PC-3 (cell line): ENCODE measurements at regions not wholly inside any gene's neighbourhood (a gene's known extent, or its start where the extent isn't known, plus 50 kb on each side); places are given as distances from the start of the nearest gene placed in this dataset.

Source experiments
- ATAC-seq: fragments of 200-7000 bp; cut with Tn5 transposase; 2 replicates; pipeline ENCODE4 v1.9.1; 2020; ENCODE audit warnings: mild to moderate bottlenecking, moderate library complexity
- BruUV-seq: library from RNA; stranded (reverse); fragments of 400-500 nt; replicated peaks from 2 replicates; lab custom pipeline; 2021; lab: Mats Ljungman, UMichigan
- CTCF ChIA-PET: fragments of 300-600 bp; sonication (Branson Sonifier 250); formaldehyde crosslinking; loops from one replicate; lab custom pipeline; 2022; ENCODE audit warnings: antibody characterized with exemption; lab: Charles Lee
- POLR2A ChIA-PET: fragments of 300-600 bp; sonication (Branson Sonifier 250); formaldehyde crosslinking; loops from one replicate; lab custom pipeline; 2022; ENCODE audit warnings: antibody characterized with exemption; ENCODE audit not compliant: unreplicated experiment; lab: Charles Lee
- DNase-seq: peaks from one replicate; pipeline ENCODE4 v3.0.0-alpha.2; 2015
- H2AFZ ChIP-seq: fragments of 300-600 bp; sonication (generic); 2 replicates; pipeline ENCODE4 v1.6.0; 2016; ENCODE audit warnings: antibody characterized with exemption, low read length
- H3F3A ChIP-seq: fragments of 300-600 bp; sonication (generic); one replicate; pipeline ENCODE4 v1.6.0; 2017; ENCODE audit warnings: antibody characterized with exemption, low read length, control low read depth, mild to moderate bottlenecking; ENCODE audit not compliant: unreplicated experiment
- H3K27ac ChIP-seq: fragments of 300-600 bp; sonication (generic); 2 replicates; pipeline ENCODE4 v1.5.1; 2016; ENCODE audit warnings: mild to moderate bottlenecking, low read length
- H3K27me3 ChIP-seq: fragments of 300-600 bp; sonication (generic); 2 replicates; pipeline ENCODE4 v1.6.1; 2016; ENCODE audit warnings: low read length, mixed read lengths
- H3K36me3 ChIP-seq: fragments of 300-600 bp; sonication (generic); 2 replicates; pipeline ENCODE4 v1.6.1; 2016; ENCODE audit warnings: low read depth, mixed run types, low read length, mixed read lengths
- H3K4me1 ChIP-seq: fragments of 300-600 bp; sonication (generic); 2 replicates; pipeline ENCODE4 v1.5.1; 2016; ENCODE audit warnings: low read length; ENCODE audit not compliant: insufficient read depth
- H3K4me2 ChIP-seq: fragments of 300-600 bp; sonication (generic); 2 replicates; pipeline ENCODE4 v1.6.0; 2016; ENCODE audit warnings: low read length
- H3K4me3 ChIP-seq: fragments of 300-600 bp; sonication (generic); 2 replicates; pipeline ENCODE4 v1.5.1; 2016; ENCODE audit warnings: mild to moderate bottlenecking, low read length, mixed read lengths
- H3K79me2 ChIP-seq: fragments of 300-600 bp; sonication (generic); 2 replicates; pipeline ENCODE4 v1.6.1; 2017; ENCODE audit warnings: low read length, mixed read lengths
- H3K9ac ChIP-seq: fragments of 300-600 bp; sonication (generic); 2 replicates; pipeline ENCODE4 v1.6.0; 2016; ENCODE audit warnings: mild to moderate bottlenecking, low read length
- H3K9me2 ChIP-seq: fragments of 300-600 bp; sonication (generic); replicated peaks from 2 replicates; pipeline ENCODE4 v1.6.1; 2016; ENCODE audit warnings: mixed run types, low read length, mixed read lengths
- H3K9me3 ChIP-seq: fragments of 300-600 bp; sonication (generic); 2 replicates; pipeline ENCODE4 v1.6.1; 2016; ENCODE audit warnings: low read length, mixed read lengths
- H4K20me1 ChIP-seq: fragments of 300-600 bp; sonication (generic); 2 replicates; pipeline ENCODE4 v1.6.1; 2016; ENCODE audit warnings: low read length, mixed read lengths
- CTCF ChIP-seq: fragments of 300-600 bp; sonication (generic); conservative IDR thresholded peaks from 2 replicates; pipeline ENCODE4 v1.5.1; 2017; ENCODE audit warnings: antibody characterized with exemption, low read depth, mild to moderate bottlenecking, low read length
- EZH2 ChIP-seq: fragments of 300-600 bp; sonication (generic); IDR thresholded peaks from one replicate; pipeline ENCODE4 v1.6.1; 2017; ENCODE audit warnings: antibody characterized with exemption, mild to moderate bottlenecking, low read length; ENCODE audit not compliant: unreplicated experiment
- EZH2phosphoT487 ChIP-seq: fragments of 300-600 bp; sonication (generic); IDR thresholded peaks from 2 replicates; pipeline ENCODE4 v1.6.1; 2018; ENCODE audit warnings: mild to moderate bottlenecking, antibody characterized with exemption, low read length, borderline replicate concordance
- intact Hi-C: fragments of 100-400 bp; cut with micrococcal nuclease; formaldehyde crosslinking; loops from 2 replicates; pipeline ENCODE4 v1.9.0; 2023

- DNase-seq (no peak), ATAC-seq (no peak)
- CTCF ChIA-PET, result no interaction called here
- no peak overlapping the region for H3K4me2 ChIP-seq
- H3F3A ChIP-seq, result no peaks in the 10 kb centered on the region
- H3K79me2 ChIP-seq, result no peaks in the 10 kb centered on the region
- no peak overlapping the region for H3K4me3 ChIP-seq
- no peak overlapping the region for H2AFZ ChIP-seq
- no peaks in the 10 kb centered on the region for H3K27me3 ChIP-seq
- POLR2A ChIA-PET, result interaction anchor here (0.6 kb wide), 1 partner anchor 18 kb away, joined by 4 read pairs; no protein-coding TSS in a partner anchor
- no peaks in the 10 kb centered on the region for H3K4me1 ChIP-seq
- no peaks in the 10 kb centered on the region for H4K20me1 ChIP-seq
- intact Hi-C loops, result no loop called here
- no TSS peak for BruUV-seq
- H3K9me3 ChIP-seq, result no peaks in the 10 kb centered on the region
- no peak overlapping the region for H3K9ac ChIP-seq
- TF ChIP-seq EZH2 (no peak), CTCF (no peak), EZH2phosphoT487 (no peak)
- H3K27ac ChIP-seq, result no peak overlapping the region
- no peaks in the 10 kb centered on the region for H3K9me2 ChIP-seq
- H3K36me3 ChIP-seq, result no peaks in the 10 kb centered on the region
These were observed 1090.4 kb downstream of the PCDH9 start for GRCh38 chr13:66139701-66140100.

- ATAC-seq (peak; percentile 74), DNase-seq (peak; percentile 8)
- Histone ChIP-seq H3K4me3 (no peak overlapping the region), H2AFZ (no peak overlapping the region), H3K27ac (no peak overlapping the region), H3K79me2 (no peaks in the 10 kb centered on the region), H4K20me1 (no peaks in the 10 kb centered on the region), H3F3A (no peaks in the 10 kb centered on the region), H3K9me3 (no peaks in the 10 kb centered on the region), H3K9ac (no peak overlapping the region), H3K4me2 (no peak overlapping the region), H3K9me2 (no peaks in the 10 kb centered on the region), H3K4me1 (no peaks in the 10 kb centered on the region), H3K27me3 (no peaks in the 10 kb centered on the region), H3K36me3 (no peaks in the 10 kb centered on the region)
- TF ChIP-seq EZH2 (no peak), CTCF (no peak), EZH2phosphoT487 (no peak)
- BruUV-seq, result no TSS peak
- intact Hi-C loops, result no loop called here
- ChIA-PET POLR2A (interaction anchor here (0.6 kb wide), 1 partner anchor 1205 kb away, joined by 3 read pairs; no protein-coding TSS in a partner anchor), CTCF (no interaction called here)
These were observed 1090.9 kb downstream of the PCDH9 start for GRCh38 chr13:66139250-66139649.

DNA sequence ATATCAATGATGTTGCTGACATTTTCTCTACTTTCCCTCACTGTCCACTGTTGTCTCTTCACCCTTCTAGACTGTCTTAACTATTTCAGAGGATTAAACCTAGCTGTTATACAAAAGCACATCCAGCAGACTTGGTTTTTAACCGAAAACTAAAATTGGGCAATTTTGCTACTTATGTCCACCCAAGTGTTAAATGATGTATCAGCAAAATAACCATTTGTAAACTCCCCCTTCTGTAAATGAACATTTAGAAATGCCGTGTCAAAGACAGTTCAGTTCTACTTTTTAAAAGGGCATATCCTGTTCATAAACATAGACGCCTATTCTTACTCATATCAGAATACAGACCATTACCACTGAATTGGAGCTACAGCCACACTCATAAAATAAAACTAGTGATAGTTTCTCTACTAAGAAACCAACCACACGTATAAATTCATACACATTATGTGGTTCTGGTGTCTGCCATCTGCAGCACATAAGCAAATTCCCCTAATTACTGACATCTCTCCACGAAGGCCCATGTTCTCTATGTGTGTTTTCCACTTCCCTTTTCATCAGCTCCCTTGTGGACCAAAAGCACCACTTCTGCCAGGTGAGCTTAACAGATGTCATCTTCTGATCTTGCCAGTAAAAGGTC is 1091.8 kb downstream of the PCDH9 start:
- Histone ChIP-seq H4K20me1 (no peaks in the 10 kb centered on the region), H3K4me3 (no peak overlapping the region), H3K9ac (no peak overlapping the region), H3K36me3 (no peaks in the 10 kb centered on the region), H2AFZ (no peak overlapping the region), H3K9me2 (no peaks in the 10 kb centered on the region), H3K4me2 (no peak overlapping the region), H3K4me1 (no peaks in the 10 kb centered on the region), H3K27ac (no peak overlapping the region), H3K79me2 (no peaks in the 10 kb centered on the region), H3K9me3 (no peaks in the 10 kb centered on the region), H3F3A (no peaks in the 10 kb centered on the region), H3K27me3 (no peaks in the 10 kb centered on the region)
- ATAC-seq, result no peak
- CTCF ChIA-PET, result no interaction called here
- no TSS peak for BruUV-seq
- POLR2A ChIA-PET, result no interaction called here
- intact Hi-C loops, result no loop called here
- no peak for DNase-seq
- TF ChIP-seq EZH2 (no peak), EZH2phosphoT487 (no peak)
